Mucosa of gallbladder (tissue), 1 donor: ENCODE measurements at regions not wholly inside any gene's neighbourhood (a gene's known extent, or its start where the extent isn't known, plus 50 kb on each side); places are given as distances from the start of the nearest gene placed in this dataset.
"Not testable (repeated sequence)": the region's sequence is repeated elsewhere in the genome, so short reads cannot be mapped to it uniquely, and the experiment has no call there.

Source experiments
- DNase-seq: peaks from one replicate; pipeline ENCODE4 v3.0.0-alpha.2; 2020; ENCODE audit warnings: low spot score
- donor health status: DM: no; HTN: no; CAD: no.

GRCh38 chr10:44742248-44742647 lies 168.9 kb upstream of the TMEM72 start:
- no peak for DNase-seq

GRCh38 chr10:44743535-44743934 lies 167.6 kb upstream of the TMEM72 start:
- no peak for DNase-seq

- DNase-seq = no peak
These were observed 165.2 kb upstream of the TMEM72 start for GRCh38 chr10:44745920-44746319.

- no peak for DNase-seq
These were observed 163.5 kb upstream of the TMEM72 start for GRCh38 chr10:44747593-44748172.

GRCh38 chr10:44749151-44749550 lies 162.0 kb upstream of the TMEM72 start:
- DNase-seq = no peak

GRCh38 chr10:44752451-44753441 lies 158.4 kb upstream of the TMEM72 start:
- no peak for DNase-seq

- DNase-seq = not testable (repeated sequence)
These were observed 156.8 kb upstream of the TMEM72 start for GRCh38 chr10:44754355-44754754.

GRCh38 chr10:44755481-44755880 lies 155.7 kb upstream of the TMEM72 start:
- DNase-seq = no peak

GRCh38 chr10:44756216-44756615 lies 154.9 kb upstream of the TMEM72 start:
- DNase-seq = no peak

GRCh38 chr10:44757551-44758205 lies 153.5 kb upstream of the TMEM72 start:
- DNase-seq = no peak

- DNase-seq = no peak
These were observed 152.0 kb upstream of the TMEM72 start for GRCh38 chr10:44759122-44759521.

GRCh38 chr10:44760513-44760912 lies 150.6 kb upstream of the TMEM72 start:
- DNase-seq = no peak

GRCh38 chr10:44761076-44761475 lies 150.1 kb upstream of the TMEM72 start:
- no peak for DNase-seq

- DNase-seq = no peak
These were observed 147.8 kb upstream of the TMEM72 start for GRCh38 chr10:44763331-44763730.

- no peak for DNase-seq
These were observed 145.8 kb upstream of the TMEM72 start for GRCh38 chr10:44765299-44765698.

- DNase-seq = no peak
These were observed 144.5 kb upstream of the TMEM72 start for GRCh38 chr10:44766631-44767030.

- DNase-seq = no peak
These were observed 141.7 kb upstream of the TMEM72 start for GRCh38 chr10:44769450-44769849.

GRCh38 chr10:44771233-44771995 lies 139.7 kb upstream of the TMEM72 start:
- no peak for DNase-seq

GRCh38 chr10:44773565-44773964 lies 137.6 kb upstream of the TMEM72 start:
- no peak for DNase-seq

GRCh38 chr10:44774676-44775401 lies 136.3 kb upstream of the TMEM72 start:
- no peak for DNase-seq

GRCh38 chr10:44775402-44775741 lies 135.8 kb upstream of the TMEM72 start:
- DNase-seq = no peak
